ENCODE measurements at regions not wholly inside any gene's neighbourhood (a gene's known extent, or its start where the extent isn't known, plus 50 kb on each side); places are given as distances from the start of the nearest gene placed in this dataset.

DNA sequence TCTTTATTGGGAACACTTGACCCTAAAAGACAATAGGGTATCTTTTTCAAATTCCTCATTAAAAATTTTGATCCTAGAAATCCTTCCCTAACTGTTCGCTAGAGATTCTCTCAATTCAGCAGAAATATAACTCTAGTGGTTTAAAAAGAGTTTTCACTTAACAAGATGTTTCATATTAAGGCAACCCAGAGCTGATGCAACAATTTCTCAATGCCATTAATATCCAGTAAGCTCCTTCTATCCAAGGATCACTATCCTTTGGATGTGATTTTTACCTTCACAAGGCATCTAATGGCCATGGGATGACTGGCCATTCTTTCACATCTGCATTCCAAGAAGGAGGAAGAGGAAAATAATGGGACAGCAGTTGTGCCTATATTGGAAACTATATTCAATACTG, 183.4 kb downstream of the ANKRD50 start:
- DNase-seq (ENCODE audit: low spot score): no peak

DNA sequence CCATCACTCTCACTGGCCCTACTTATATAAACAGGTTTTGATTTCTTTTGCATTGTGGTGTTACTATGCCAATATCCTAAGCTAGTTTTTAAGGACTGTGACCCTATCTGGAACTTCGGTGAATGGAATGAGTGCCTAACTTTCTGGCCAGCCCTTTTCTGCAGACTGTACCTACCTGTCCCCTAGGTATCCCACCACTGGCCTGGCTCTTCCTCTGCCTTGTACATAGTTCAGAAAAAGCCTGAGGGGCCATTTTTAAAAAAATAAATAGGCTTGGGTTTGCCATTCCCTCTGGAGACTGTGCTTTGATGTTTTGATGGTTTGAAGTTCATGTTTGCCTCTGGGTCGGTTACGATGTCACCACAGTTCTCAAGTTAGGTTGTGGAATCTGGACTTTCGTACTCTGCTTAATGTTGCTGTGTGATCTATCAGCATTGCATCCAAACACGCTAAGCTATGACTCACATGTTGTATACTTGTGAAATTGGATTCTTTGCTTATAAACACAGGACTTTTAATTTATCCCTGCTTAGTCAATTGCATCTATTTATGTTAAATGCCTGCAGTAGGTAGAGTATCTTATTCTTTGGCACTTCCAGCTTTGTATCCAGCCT, 182.0 kb downstream of the ANKRD50 start:
- DNase-seq (ENCODE audit: low spot score): no peak

DNA sequence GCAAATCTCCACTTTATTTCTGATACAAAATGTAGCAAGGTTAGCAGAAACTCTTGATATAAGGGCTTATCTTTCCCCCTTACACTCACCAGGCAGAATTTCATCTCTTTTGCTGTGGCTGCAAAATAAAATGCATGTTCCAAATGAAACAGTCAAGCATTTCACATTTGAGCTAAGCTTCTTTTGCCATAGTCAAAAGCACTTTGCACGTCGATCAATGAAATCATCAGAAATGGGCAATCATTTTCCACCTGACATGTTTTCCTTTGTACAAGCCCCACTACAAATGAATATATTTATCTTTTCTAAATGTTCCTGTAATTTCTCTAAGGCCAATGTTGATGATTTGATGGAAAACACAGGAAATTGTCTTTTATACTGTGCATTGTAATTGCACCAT, 178.4 kb downstream of the ANKRD50 start:
- no peak for DNase-seq (ENCODE audit: low spot score)

DNA sequence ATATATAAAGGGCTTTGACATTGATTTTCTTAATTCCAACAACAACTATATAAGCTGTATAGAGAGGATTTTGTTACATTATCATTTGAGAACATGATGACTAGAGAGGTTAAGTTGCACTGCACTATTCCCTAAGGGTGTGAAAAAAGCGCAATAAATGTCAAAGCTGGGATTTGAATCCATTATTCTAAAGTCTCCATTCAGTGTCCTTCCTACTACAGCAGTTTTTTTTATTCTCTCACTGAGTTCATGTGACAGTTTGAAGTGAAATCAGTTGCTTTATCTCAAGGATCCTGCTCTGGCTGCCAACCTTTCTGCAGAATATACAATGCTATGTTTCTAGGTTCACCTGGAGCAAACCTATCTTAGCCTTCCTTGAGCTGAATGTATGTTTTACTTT, 177.5 kb downstream of the ANKRD50 start:
- DNase-seq (ENCODE audit: low spot score): no peak

DNA sequence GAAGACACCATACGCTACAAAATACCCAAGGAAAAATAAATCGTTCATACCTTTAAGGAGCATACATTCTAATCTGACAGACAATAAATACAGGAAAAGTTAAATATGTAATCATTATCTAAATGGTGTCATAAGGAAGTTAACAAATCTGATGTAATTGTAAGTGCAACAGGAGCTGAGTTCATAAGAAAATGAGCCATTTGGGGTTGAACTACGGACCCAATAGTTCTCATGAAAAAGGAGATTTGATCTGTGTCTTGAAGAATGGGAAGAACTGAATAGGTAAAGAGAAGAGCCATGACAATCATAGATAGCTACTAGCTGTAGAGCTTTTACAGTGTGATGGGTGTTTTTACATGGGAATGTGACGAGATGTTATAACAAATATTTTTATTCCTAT, 175.6 kb downstream of the ANKRD50 start:
- DNase-seq (ENCODE audit: low spot score): no peak

DNA sequence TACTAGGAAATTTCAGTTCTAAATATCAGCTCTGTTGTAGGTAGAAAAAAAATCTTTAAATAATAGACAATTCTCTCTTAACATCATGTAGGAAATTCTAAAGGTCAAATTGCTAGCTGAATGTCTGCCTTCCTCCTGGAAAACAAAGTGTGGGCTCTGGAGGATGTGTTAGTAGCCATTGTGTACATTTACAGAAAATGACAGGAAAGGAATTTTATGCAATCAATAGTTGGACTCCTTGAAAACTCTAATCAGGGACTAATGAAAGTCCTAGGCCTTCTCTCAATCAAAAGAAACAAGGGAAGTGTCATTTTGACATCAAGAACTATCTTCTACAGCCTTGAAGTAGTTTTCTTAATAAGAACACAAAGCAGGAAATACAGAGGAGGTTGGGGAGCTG, 174.6 kb downstream of the ANKRD50 start:
- DNase-seq (ENCODE audit: low spot score): no peak

DNA sequence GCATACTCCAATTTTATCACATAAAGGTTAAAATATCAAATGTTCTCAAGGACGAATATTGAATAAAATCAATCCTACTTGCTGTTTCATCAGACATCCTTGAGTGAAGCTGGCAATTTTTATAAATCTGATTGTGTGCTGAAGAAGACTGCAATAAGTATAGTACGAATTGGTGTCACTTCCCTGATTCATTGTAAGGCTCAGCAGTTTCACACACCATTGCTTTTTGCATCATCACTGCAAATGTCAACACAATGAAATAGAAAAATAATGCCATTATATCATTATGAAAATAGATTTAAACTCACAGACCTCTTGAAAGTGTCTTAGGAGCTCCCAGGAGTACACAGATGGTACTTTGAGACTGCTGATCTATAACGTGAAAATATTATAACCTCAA, 172.5 kb downstream of the ANKRD50 start:
- DNase-seq (ENCODE audit: low spot score): no peak

DNA sequence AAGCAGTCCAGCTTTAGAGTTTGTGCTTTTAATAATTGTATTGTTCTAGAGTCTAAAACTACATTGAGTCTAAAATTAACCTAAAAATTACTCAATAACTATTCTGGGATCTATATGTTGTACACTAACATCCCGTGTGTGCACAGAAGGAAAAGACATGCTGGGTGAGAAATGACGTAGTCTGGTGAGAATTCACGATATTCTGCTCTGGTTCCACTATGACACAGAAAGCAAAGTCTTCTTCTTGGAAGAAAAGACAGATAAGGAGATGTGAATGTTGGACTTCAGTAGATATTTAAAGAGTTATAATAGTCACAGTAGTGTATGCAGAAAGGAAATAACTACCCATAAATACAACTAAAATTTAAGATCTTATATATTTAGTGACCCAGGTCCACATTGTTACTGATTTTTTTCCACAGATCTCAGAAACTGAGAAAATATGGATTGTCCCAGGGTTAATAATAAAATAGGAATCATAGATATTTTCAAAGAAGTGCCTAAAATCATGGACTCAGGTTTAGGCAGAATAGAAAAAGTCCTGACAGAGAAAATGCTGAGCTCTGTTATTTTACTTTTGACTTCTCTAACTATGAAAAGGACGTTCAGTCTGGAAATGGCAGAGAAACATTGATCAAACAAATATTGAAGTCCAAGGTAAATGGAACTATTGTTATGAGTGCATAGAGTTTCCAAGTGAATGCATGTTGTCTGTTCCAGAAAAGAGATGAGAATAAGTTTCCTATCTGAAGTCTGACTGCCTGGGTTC, 170.7 kb downstream of the ANKRD50 start:
- no peak for DNase-seq (ENCODE audit: low spot score)

DNA sequence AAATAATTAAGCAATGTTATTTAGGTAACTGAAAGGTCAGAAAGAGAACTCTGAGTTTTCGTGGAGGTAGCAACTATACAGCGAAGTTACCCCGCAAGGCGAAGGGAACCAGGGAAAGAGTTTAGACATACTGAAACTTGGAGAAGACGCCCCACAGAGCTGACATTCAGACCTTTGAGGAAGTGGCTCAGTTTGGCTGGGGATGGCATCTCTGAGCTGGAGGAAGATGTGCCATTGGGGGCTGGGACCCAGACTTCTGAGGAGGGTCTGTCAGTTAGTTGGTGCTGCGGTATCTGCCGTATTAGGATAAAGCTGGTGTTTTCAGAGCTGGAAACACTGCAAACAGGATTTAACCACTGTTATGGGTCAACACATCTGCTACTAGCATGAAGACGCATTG, 156.6 kb downstream of the ANKRD50 start:
- DNase-seq (ENCODE audit: low spot score): no peak

DNA sequence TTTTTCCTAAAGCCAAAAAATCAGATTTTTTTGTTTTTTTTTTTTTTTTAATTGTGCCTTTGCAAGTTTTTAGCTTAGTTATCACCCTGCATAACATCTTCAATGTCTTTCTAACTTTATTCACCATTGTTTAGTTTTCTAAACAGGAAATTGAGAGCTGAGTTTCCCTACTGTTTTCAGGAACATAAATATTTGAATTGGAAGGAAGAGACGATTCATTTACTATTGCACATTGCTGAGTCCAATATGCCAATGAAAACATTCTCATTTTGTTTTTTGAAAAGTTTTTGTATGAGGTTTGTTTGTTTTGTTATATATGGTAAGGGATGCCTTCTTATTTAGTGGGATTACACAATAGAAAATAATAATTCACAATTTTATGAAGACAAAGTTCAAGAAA, 148.4 kb downstream of the ANKRD50 start:
- DNase-seq (ENCODE audit: low spot score): no peak

DNA sequence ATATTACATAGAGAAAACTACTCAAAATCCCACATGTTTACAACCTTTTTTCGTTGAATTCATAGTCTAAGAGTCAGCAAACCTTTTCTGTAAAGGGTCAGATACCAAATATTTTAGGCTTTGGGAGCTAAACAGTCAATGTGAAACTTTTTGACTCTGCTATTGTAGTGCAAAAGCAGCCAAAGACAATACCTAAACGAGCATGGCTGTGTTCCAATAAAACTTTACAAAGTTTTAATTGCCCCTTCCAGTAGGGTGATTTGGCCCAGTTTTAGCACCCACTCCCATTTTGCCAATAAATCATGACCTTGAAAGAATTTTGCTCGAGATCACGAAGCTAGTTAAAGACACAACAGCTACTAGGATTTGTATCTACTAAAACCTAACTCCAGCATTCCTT, 147.2 kb downstream of the ANKRD50 start:
- no peak for DNase-seq (ENCODE audit: low spot score)

DNA sequence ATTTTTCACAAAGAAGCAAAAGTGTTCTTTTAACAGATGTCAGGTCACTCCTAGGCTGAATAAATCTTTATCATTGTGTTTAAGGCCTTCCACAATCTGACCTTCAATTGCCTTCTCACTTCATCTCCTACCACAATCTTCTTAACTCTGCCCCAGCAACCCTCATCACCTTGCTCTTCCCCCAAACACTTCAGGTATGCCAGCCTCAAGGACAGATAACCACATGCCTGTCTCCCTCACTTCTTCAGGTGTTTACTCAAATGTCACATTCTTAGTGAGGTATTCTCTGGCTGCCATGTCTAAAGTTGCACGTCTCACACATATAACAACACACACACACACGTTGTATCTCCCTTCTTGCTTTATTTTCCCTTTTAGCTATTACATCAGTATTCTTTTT, 146.5 kb downstream of the ANKRD50 start:
- DNase-seq (ENCODE audit: low spot score): no peak

DNA sequence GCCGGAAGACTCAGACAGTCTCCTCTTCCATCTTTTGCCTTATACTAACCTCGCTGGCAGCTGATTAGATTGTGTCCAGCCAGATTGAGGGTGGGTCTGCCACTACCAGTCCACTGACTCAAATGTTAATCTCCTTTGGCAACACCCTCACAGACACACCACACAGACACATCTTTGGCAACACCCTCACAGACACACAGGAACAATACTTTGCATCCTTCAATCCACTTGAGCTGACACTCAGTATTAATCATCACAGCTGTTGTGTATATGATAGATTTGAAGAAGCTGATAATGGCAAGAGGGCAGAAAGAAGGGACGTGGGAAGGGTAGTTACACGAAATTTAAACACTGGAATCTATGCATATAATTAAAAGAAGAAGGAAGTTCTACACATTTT, 139.5 kb downstream of the ANKRD50 start:
- DNase-seq (ENCODE audit: low spot score): no peak

DNA sequence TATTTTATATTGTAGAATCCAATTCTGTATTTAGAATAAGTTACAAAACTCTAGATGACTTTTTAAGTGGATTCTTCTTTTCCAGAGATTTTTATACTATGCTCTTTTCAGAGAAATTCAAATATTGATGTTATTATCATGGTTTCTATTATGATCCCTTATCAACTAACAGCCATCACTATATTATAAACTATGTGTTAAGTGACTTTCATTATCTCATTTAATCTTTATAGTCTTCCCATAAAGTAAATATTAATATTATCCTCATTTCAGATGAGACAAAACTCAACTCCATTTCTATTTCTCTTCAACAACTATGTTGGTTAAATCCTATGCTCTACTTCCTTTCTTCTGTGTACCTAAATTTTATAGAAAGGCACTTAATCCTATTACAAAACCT, 132.6 kb downstream of the ANKRD50 start:
- DNase-seq (ENCODE audit: low spot score): no peak

DNA sequence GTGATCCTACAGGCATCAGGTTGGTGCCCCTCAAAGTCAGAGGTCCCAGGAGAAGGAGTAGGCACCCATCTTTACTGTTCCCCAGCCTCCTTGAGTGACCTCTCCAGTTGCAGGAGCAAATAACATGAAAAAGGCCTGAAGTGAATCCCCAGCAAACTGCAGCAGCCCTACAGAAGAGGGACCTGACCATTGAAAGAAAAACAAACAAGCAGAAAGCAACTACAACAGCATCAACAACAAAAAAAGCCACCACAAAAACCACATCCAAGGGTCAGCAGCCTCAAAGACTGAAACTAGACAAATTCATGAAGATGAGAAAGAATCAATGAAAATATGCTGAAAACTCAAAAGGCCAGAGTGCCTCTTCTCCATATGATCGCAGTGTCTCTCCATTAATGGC, 128.7 kb downstream of the ANKRD50 start:
- DNase-seq (ENCODE audit: low spot score): no peak

DNA sequence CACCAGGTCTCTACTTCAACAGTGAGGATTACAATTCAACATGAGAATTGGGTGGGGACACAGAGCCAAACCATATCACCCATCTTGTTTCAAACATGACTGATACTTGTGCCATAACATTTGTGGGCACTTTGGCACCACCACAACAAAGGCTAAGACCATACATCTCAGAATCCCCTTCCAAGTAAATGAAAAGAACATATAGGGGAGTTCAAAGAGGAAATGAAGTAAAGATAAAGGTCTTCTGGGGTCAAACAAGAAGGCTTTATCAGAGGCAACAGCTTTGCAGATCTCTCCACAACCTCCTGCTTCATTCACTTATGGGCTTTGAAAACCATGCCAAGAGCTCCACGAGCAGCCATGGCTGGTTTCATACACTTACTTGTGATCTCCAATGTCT, 122.7 kb downstream of the ANKRD50 start:
- no peak for DNase-seq (ENCODE audit: low spot score)

DNA sequence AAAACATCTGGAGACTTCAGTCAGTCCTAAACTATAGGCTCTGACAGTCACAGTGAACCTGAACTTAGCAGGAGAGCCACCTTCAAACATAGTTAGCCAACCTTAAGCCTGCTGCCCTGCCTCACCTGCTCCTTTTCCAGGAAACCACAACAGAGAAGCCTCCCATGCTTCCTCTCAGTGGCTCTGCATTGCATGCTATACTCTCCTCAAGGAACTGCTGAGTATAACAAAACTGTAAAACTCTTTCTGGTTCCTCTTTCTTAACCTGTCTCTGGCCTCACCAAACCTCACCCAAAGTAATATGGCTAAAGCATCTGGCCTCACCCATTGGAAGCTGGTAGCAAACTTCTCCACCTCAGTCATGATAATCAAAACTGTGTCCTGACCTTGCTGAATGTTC, 122.1 kb downstream of the ANKRD50 start:
- no peak for DNase-seq (ENCODE audit: low spot score)

DNA sequence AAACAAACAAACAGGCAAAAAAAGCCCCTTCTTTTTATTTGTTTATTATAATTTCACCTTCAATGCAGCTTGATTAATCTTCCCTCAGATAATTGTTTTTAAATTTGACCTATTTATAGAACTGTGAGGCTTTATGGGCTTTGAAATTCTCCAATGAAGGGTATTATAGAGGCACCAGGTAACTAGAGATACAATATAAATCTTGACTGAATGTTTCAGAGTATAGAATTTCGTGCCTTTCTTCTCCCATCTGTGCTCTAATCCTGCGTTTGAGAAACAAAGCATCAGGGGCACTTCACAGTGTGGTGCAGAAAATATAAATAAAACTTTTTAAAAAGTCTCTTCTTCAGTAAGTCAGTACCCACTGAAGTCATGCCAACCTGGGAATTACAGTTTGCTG, 120.9 kb downstream of the ANKRD50 start:
- no peak for DNase-seq (ENCODE audit: low spot score)

DNA sequence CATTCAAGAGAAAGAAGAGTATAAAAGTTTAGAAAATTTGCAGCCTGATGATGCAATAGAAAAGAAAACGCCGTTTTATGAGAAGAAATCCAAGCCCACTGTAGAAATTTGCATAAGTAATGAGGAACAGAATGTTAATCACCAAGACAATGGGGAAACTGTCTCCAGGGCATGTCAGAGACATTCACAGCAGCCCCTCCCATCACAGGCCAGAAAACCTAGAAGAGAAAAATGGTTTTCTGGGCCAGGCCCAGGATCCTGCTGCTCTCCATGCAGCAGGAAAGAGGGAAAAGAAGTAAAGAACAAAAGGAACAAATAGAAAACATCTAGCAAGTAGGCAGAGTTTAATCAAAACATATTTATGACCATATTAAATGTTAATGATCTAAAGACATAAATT, 119.0 kb downstream of the ANKRD50 start:
- DNase-seq (ENCODE audit: low spot score): no peak

DNA sequence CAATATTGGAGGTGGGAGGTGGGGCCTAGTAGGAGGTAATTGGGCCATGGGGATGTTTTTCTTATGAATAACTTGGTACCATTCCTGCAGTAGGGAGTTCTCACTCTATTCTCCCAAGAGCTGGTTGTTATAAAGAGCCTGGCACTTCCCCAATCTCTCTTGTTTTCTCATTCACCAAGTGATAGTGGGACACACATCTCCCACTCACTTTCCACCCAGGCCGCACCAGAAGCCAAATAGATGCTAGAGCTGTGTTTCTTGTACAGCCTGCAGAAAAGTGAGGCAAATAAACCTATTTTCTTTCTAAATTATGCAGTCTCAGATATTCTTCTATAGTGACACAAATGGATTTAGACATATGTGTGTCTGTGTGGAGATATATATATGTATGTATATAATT, 117.6 kb downstream of the ANKRD50 start:
- DNase-seq (ENCODE audit: low spot score): no peak

DNA sequence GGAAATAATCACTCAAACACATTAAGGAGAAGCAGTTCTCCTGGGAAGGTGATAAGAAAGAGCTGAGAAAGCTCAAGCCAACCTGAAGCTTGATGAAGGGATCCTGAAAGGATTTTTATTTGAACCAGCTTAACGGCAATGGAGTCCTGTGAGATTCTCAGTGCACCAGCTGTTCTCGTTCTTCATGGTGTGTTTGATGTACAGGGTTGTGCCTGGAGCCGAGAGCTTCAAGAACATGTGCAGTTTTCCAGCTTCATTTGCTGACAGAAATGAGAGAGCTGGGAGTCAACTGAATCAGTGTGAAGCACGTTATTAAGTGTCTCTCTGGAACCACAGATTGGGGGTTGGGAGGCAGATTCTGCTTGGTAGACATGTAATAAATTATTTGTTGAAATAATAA, 115.7 kb downstream of the ANKRD50 start:
- DNase-seq (ENCODE audit: low spot score): no peak

DNA sequence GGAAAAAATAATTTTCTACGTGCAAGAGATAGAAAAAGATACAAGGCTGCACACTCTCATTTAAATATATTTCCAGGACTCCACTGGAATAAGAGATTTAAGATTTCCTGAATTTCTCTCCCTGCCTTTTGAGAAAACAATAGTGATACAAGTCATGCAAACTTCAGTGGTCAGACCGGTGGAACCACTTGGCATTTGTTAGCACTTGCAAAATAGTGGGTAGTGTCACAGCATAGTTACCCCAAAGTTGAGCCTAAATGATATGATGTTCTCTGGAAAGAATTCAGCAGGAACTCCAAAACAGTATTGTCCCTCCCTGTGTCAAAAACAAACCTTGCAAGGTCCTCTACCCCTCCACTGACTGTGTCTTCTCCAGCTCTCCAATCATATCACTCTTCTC, 102.3 kb downstream of the ANKRD50 start:
- no peak for DNase-seq (ENCODE audit: low spot score)

All from A172 (cell line).